Coronary artery (tissue), 2 donors: ENCODE measurements at regions not wholly inside any gene's neighbourhood (a gene's known extent, or its start where the extent isn't known, plus 50 kb on each side); places are given as distances from the start of the nearest gene placed in this dataset.

Source experiments
- DNase-seq: peaks from one replicate; pipeline ENCODE4 v3.0.0-alpha.2; 2017; ENCODE audit warnings: low spot score
- H3K27ac ChIP-seq, 2 donors: fragments of 200-600 bp; sonication (generic); one replicate each; pipeline ENCODE4 v1.5.1; 2016 to 2019
- H3K4me3 ChIP-seq: fragments of 200-600 bp; sonication (generic); 2 replicates; pipeline ENCODE4 v1.5.1; 2016; ENCODE audit warnings: mild to moderate bottlenecking, moderate library complexity
- CTCF ChIP-seq: fragments of 200-600 bp; sonication (generic); IDR thresholded peaks from one replicate; pipeline ENCODE4 v1.5.1; 2019; ENCODE audit warnings: antibody characterized with exemption

GRCh38 chrX:125108921-125109320 is 210.8 kb upstream of the TEX13C start:
- no peak overlapping the region for H3K27ac ChIP-seq
- no peak for DNase-seq
- H3K4me3 ChIP-seq = no peak overlapping the region
- no peak for TF ChIP-seq CTCF

GRCh38 chrX:125131164-125131563 is 188.5 kb upstream of the TEX13C start:
- DNase-seq = no peak
- TF ChIP-seq CTCF = no peak
- no peak overlapping the region for H3K27ac ChIP-seq

GRCh38 chrX:125132274-125132673 is 187.4 kb upstream of the TEX13C start:
- TF ChIP-seq CTCF = no peak
- no peak overlapping the region for H3K27ac ChIP-seq
- DNase-seq = no peak
- H3K4me3 ChIP-seq = no peak overlapping the region

More at GRCh38 chrX:125131164-125131563, 188.5 kb upstream of the TEX13C start:
- no peak overlapping the region for H3K4me3 ChIP-seq

- Histone ChIP-seq H3K27ac (no peak overlapping the region), H3K4me3 (no peak overlapping the region)
- no peak for TF ChIP-seq CTCF
- DNase-seq = no peak
Observed at GRCh38 chrX:125137521-125137920, 182.2 kb upstream of the TEX13C start.

GRCh38 chrX:125150231-125150630 is 169.4 kb upstream of the TEX13C start:
- Histone ChIP-seq H3K27ac (no peak overlapping the region), H3K4me3 (no peak overlapping the region)
- TF ChIP-seq CTCF = no peak
- no peak for DNase-seq

- DNase-seq = no peak
- Histone ChIP-seq H3K4me3 (no peak overlapping the region), H3K27ac (no peak overlapping the region)
- no peak for TF ChIP-seq CTCF
Observed at GRCh38 chrX:125151146-125151545, 168.5 kb upstream of the TEX13C start.

- DNase-seq = no peak
- Histone ChIP-seq H3K27ac (no peak overlapping the region), H3K4me3 (no peak overlapping the region)
- no peak for TF ChIP-seq CTCF
Observed at GRCh38 chrX:125152011-125152410, 167.7 kb upstream of the TEX13C start.
